H1 (cell line): ENCODE measurements at regions not wholly inside any gene's neighbourhood (a gene's known extent, or its start where the extent isn't known, plus 50 kb on each side); places are given as distances from the start of the nearest gene placed in this dataset.

Experiments used
- RAD21 ChIP-seq, 2 experiments: IDR thresholded peaks in 1 of 2; conservative IDR thresholded peaks in 1 of 2; 2 replicates each; pipeline ENCODE4 v1.6.1; 2011; ENCODE audit warnings: low read depth in 2 of 2, low read length in 2 of 2, improper control_type of control experiment in 1 of 2, inconsistent platforms in 1 of 2, mild to moderate bottlenecking in 1 of 2, moderate library complexity in 1 of 2

GRCh38 chr10:131803860-131804425 is 96.9 kb upstream of the PPP2R2D start (continued):
- no peak for TF ChIP-seq RAD21 (IDR thresholded peaks at IDR 0.05 in 1 of 2, conservative IDR thresholded peaks at IDR 0.05 in 1 of 2; ENCODE audit: low read depth in 2 of 2, low read length in 2 of 2)
